ENCODE measurements at regions not wholly inside any gene's neighbourhood (a gene's known extent, or its start where the extent isn't known, plus 50 kb on each side); places are given as distances from the start of the nearest gene placed in this dataset.

DNA sequence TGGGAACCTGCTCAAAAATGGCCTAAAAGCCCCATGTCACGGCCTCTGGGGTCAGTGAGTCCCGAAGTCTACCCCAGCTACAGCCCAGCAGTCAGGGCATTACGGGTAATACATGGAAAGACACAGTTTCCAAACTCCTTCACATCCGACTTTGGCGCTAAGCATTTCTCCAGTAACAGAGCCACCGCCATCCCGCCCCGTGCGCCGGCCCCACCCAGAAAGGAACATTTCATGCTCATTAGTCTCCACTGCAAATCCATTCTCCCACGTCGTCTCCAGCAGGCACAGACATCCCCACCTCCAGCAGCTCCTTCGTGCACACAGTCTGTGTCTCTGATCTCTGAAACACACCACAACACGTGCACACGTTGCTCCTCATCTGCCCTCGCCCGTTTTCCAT, 509.2 kb upstream of the ID2 start:
- H3K27me3 ChIP-seq: no peaks in the 10 kb centered on the region
- TF ChIP-seq Cebpa-rat (IDR thresholded peaks at IDR 0.05): no peak
- H3K4me3 ChIP-seq: no peak overlapping the region
- H3K36me3 ChIP-seq: no peaks in the 10 kb centered on the region
- peaks cover 10 to 34% (median 18%) of the 10 kb centered on the region in 10 experiments; a peak in 14 of 20 replicates for H3K4me1 ChIP-seq
- H3K9ac ChIP-seq: no peak overlapping the region
- no peaks in the 10 kb centered on the region for H4K20me1 ChIP-seq
- no peak overlapping the region for H3K27ac ChIP-seq
- H3K4me2 ChIP-seq: no peak overlapping the region
- peaks cover 0 to 7% (median 0%) of the 10 kb centered on the region in 11 experiments; a peak in 1 of 22 replicates for H3K9me3 ChIP-seq (replicated peaks in 1 of 11)

DNA sequence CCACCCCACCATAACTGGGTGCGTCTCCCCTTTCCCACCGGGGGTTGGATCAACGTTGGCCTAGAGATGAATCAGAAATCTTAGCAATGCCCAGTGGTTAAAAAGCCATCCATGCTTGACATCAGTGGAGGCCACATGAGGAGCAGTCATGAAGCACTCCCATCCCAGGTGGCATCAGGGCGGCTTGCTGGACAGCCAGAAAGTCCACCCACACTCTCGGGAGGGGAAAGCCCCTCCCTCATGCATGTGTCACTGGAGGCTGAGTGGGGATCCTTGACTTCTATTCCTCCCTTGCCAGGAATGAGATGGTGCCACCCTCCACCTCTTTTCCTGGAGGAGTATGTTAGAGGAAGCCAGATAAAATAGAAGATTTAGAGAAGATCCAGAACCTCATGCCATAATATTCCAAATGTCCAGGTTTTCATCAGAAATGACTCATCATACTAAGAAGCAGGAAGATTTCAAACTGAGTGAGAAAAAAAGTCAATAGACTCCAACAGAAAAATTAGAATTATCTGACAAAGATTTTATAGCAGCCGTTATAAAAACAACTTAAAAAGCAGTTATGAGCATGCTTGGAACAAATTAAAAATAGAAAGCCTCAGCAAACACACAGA, 507.1 kb upstream of the ID2 start:
- Histone ChIP-seq H3K9me3 (replicated peaks in 1 of 11) (peaks cover 0 to 7% (median 0%) of the 10 kb centered on the region in 11 experiments; a peak in 1 of 22 replicates), H3K36me3 (no peaks in the 10 kb centered on the region), H3K4me2 (peak overlapping the region in 8 of 11 experiments; percentile 1 to 41 (median 16); a peak in 10 of 22 replicates), H3K9ac (no peak overlapping the region), H3K27me3 (no peaks in the 10 kb centered on the region), H3K4me3 (no peak overlapping the region), H4K20me1 (no peaks in the 10 kb centered on the region), H3K27ac (no peak overlapping the region), H3K4me1 (peaks cover 7 to 49% (median 14%) of the 10 kb centered on the region in 10 experiments; a peak in 14 of 20 replicates)
- TF ChIP-seq Cebpa-rat (IDR thresholded peaks at IDR 0.05): no peak

DNA sequence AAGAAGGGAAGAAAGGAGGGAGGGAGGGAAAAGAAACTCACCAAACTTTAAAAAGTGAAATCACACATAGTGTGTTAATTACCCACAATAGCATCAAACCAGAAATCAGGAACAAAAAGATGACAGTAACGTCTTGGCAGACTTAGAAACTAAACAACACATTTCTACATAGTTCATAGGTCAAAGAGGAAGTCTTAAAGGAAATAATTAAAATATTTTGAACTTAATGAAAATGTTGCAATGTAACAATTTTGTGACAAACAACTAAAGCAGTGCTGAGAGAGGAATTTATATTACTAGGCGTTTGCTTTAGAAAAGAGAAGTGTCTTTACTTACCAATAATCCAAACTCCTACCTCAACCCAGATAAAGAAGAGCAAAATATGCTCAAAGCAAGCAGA, 505.0 kb upstream of the ID2 start:
- peaks cover 0 to 49% (median 7%) of the 10 kb centered on the region in 10 experiments; a peak in 11 of 20 replicates for H3K4me1 ChIP-seq
- H3K36me3 ChIP-seq: no peaks in the 10 kb centered on the region
- H3K9me3 ChIP-seq (replicated peaks in 1 of 11): peaks cover 0 to 7% (median 0%) of the 10 kb centered on the region in 11 experiments; a peak in 1 of 22 replicates
- TF ChIP-seq Cebpa-rat (IDR thresholded peaks at IDR 0.05): no peak
- peak overlapping the region in 4 of 11 experiments; percentile 1 to 67 (median 50); a peak in 8 of 22 replicates for H3K27ac ChIP-seq
- H3K4me3 ChIP-seq: no peak overlapping the region
- H3K27me3 ChIP-seq: no peaks in the 10 kb centered on the region
- no peaks in the 10 kb centered on the region for H4K20me1 ChIP-seq
- H3K4me2 ChIP-seq: peak overlapping the region in 6 of 11 experiments; percentile 10 to 62 (median 32); a peak in 10 of 22 replicates
- peak overlapping the region in 1 of 11 experiments; percentile 0; a peak in 1 of 22 replicates for H3K9ac ChIP-seq

DNA sequence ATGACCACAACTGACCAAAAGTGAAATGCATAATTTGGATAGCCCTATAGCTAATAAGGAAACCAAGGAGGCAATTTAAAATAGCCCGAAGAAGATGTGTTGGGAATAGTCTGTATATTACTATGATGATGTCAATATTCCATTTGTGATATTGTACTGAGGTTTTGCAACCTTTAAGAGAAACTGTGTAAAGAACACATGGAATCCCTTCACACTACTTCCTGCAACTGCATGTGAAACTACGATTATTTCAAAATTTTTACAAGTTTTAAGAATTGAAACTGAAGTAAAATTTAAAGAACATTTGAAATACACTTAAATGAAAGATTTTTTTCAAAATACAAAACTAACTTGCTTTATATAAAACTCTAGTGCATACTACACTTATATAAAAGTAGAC, 504.3 kb upstream of the ID2 start:
- Histone ChIP-seq H3K9ac (peak overlapping the region in 1 of 11 experiments; percentile 0; a peak in 1 of 22 replicates), H3K27me3 (no peaks in the 10 kb centered on the region), H4K20me1 (no peaks in the 10 kb centered on the region), H3K36me3 (no peaks in the 10 kb centered on the region), H3K9me3 (replicated peaks in 1 of 11) (peaks cover 0 to 7% (median 0%) of the 10 kb centered on the region in 11 experiments; a peak in 1 of 22 replicates), H3K27ac (peak overlapping the region in 3 of 11 experiments; percentile 45 to 67 (median 54); a peak in 2 of 22 replicates), H3K4me1 (peaks cover 0 to 49% (median 7%) of the 10 kb centered on the region in 10 experiments; a peak in 11 of 20 replicates), H3K4me3 (no peak overlapping the region), H3K4me2 (peak overlapping the region in 4 of 11 experiments; percentile 10 to 62 (median 37); a peak in 5 of 22 replicates)
- no peak for TF ChIP-seq Cebpa-rat (IDR thresholded peaks at IDR 0.05)

DNA sequence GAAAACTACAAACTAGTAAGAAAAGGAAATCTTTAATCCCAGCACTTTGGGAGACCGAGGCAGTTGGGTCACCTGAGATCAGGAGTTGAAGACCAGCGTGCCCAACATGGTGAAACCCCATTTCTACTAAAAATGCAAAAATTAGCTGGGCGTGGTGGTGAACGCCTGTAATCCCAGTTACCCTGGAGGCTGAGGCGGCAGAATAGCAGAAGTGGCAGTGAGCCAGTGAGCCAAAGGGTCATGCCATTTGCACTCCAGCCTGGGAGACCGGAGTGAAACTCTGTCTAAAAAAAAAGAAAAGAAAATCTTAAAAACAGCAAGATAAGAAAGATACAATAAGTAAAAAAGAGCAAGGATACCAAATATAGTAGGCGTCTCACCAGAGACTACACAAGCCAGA, 502.9 kb upstream of the ID2 start:
- H3K36me3 ChIP-seq: no peaks in the 10 kb centered on the region
- H3K4me3 ChIP-seq: no peak overlapping the region
- no peak for TF ChIP-seq Cebpa-rat (IDR thresholded peaks at IDR 0.05)
- H3K27me3 ChIP-seq: no peaks in the 10 kb centered on the region
- peaks cover 0 to 45% (median 7%) of the 10 kb centered on the region in 10 experiments; a peak in 11 of 20 replicates for H3K4me1 ChIP-seq
- peaks cover 0 to 7% (median 0%) of the 10 kb centered on the region in 11 experiments; a peak in 1 of 22 replicates for H3K9me3 ChIP-seq (replicated peaks in 1 of 11)
- H3K4me2 ChIP-seq: no peak overlapping the region
- H4K20me1 ChIP-seq: no peaks in the 10 kb centered on the region
- H3K27ac ChIP-seq: no peak overlapping the region
- H3K9ac ChIP-seq: no peak overlapping the region

DNA sequence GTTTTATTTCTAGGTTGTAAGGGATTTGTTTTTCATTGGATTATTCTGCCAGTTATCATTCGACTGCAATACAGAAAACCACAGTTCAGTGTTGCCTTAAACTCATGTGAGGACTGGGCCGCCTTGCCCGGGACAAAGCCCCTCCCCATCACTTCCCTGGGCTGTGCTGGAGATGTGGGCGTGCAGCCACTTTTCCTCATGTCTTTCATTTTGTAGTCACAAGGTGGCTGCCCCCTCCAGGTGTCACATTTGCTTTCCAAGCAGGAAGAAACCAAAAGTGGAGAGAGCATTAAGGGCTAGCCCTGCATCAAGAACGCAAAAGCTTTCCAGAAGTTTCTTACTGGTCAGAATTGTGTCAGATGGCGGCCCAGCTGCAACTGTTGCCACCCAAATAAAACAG, 492.5 kb upstream of the ID2 start:
- Histone ChIP-seq H3K9me3 (replicated peaks in 1 of 11) (peaks cover 0 to 1% (median 0%) of the 10 kb centered on the region in 11 experiments; a peak in 1 of 22 replicates), H3K4me2 (no peak overlapping the region), H3K27ac (no peak overlapping the region), H3K36me3 (no peaks in the 10 kb centered on the region), H3K9ac (no peak overlapping the region), H3K4me1 (peaks cover 0 to 17% (median 3%) of the 10 kb centered on the region in 10 experiments; a peak in 10 of 20 replicates), H3K27me3 (no peaks in the 10 kb centered on the region), H4K20me1 (no peaks in the 10 kb centered on the region), H3K4me3 (no peak overlapping the region)
- no peak for TF ChIP-seq Cebpa-rat (IDR thresholded peaks at IDR 0.05)

DNA sequence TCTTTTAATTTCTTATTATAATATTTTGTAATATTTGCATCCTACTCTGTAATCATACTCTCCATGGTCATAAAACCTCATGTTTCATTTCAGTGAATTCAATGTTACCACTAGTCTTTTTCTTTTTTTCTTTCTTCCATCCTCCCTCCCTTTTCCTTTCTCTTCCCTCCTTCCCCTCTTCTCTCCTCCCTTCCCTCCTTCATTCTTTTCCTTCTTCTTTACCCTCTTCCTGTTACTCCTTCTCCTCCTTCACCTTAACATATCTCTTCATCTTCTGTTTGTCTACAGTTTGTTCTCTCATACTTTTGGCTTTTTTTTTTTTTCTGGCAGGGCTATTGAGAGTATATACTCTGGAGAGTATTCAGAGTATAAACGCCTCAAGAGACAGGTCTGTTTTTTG, 491.6 kb upstream of the ID2 start:
- Histone ChIP-seq H3K9me3 (replicated peaks in 1 of 11) (no peaks in the 10 kb centered on the region; a peak in 1 of 22 replicates), H3K9ac (no peak overlapping the region), H3K27ac (no peak overlapping the region), H3K4me1 (peaks cover 0 to 17% (median 3%) of the 10 kb centered on the region in 10 experiments; a peak in 10 of 20 replicates), H3K4me3 (no peak overlapping the region), H3K27me3 (no peaks in the 10 kb centered on the region), H4K20me1 (no peaks in the 10 kb centered on the region), H3K4me2 (no peak overlapping the region), H3K36me3 (no peaks in the 10 kb centered on the region)
- no peak for TF ChIP-seq Cebpa-rat (IDR thresholded peaks at IDR 0.05)

DNA sequence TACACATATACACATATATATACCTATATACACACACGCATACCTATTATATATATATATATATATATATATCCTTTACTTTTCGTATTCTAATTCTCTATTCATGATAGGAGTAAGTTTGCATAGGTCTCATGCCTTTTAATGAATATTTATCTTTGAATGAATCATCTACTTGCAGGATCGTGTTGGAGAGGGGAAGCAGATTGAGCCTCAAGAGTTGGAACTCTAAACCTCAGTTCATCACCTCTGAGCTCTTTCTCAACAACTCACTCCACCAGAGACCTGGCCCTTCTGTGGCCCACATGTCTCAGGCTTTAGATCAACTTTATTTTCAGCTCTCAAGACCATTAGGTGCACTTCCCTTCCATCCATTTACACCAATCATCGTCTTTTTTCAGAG, 490.4 kb upstream of the ID2 start:
- Histone ChIP-seq H4K20me1 (no peaks in the 10 kb centered on the region), H3K9ac (no peak overlapping the region), H3K9me3 (replicated peaks in 1 of 11) (no peaks in the 10 kb centered on the region; a peak in 1 of 22 replicates), H3K4me1 (peaks cover 0 to 17% (median 3%) of the 10 kb centered on the region in 10 experiments; a peak in 10 of 20 replicates), H3K4me2 (no peak overlapping the region), H3K36me3 (no peaks in the 10 kb centered on the region), H3K4me3 (no peak overlapping the region), H3K27me3 (no peaks in the 10 kb centered on the region), H3K27ac (no peak overlapping the region)
- TF ChIP-seq Cebpa-rat (IDR thresholded peaks at IDR 0.05): no peak

DNA sequence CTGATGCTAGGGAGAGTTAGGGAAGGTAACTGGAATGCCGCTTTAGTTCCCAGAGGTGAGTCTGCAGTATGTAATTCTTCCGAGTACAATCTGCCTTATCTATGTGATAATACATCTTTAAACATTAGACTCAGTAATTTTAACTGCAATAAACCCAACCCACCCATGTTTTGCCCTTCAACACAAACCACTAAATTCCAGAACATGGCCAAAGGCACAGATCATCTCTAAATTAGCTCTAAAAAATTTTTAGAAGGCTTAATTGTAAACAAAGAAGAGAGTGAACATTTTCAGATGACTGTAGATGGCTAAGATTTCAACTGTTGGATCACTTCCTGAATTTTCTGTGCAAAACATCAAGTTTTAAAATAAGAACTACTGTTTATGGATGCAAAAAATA, 488.7 kb upstream of the ID2 start:
- TF ChIP-seq Cebpa-rat (IDR thresholded peaks at IDR 0.05): no peak
- H3K9ac ChIP-seq: no peak overlapping the region
- H3K9me3 ChIP-seq (replicated peaks in 1 of 11): no peaks in the 10 kb centered on the region; a peak in 1 of 22 replicates
- H3K36me3 ChIP-seq: no peaks in the 10 kb centered on the region
- peak overlapping the region in 4 of 11 experiments; percentile 22 to 74 (median 54); a peak in 7 of 22 replicates for H3K4me2 ChIP-seq
- H3K27me3 ChIP-seq: no peaks in the 10 kb centered on the region
- H3K4me3 ChIP-seq: no peak overlapping the region
- H4K20me1 ChIP-seq: no peaks in the 10 kb centered on the region
- H3K4me1 ChIP-seq: peaks cover 0 to 17% (median 3%) of the 10 kb centered on the region in 10 experiments; a peak in 10 of 20 replicates
- H3K27ac ChIP-seq: no peak overlapping the region

Data from BLaER1 treated with 17β-estradiol and CSF1 and Interleukin-3, amounts not matched to agents 10 nM and 100 nM (cell line).